Common myeloid progenitor, CD34-positive (primary cell): ENCODE measurements at regions not wholly inside any gene's neighbourhood (a gene's known extent, or its start where the extent isn't known, plus 50 kb on each side); places are given as distances from the start of the nearest gene placed in this dataset.

Experiments
- CTCF ChIA-PET: fragments of 350-600 bp; sonication (Branson Sonifier 250); formaldehyde crosslinking; loops from one replicate; lab custom pipeline; 2021; ENCODE audit warnings: antibody characterized with exemption; lab: Charles Lee
- POLR2A ChIA-PET: fragments of 350-600 bp; sonication (Branson Sonifier 250); formaldehyde crosslinking; loops from one replicate; lab custom pipeline; 2021; ENCODE audit warnings: antibody characterized with exemption; lab: Charles Lee
- DNase-seq, 3 donors: peaks; one replicate each; pipeline versions ENCODE4 v3.0.0 to v3.0.0-alpha.2; 2013
- H3K27ac ChIP-seq, 2 experiments: 1 replicate in 1 of 2; 2 replicates in 1 of 2; pipeline ENCODE4 v1.7.0; 2013; ENCODE audit warnings: inconsistent platforms in 2 of 2, low read length in 2 of 2, mild to moderate bottlenecking in 2 of 2, low read depth in 1 of 2, moderate library complexity in 1 of 2; ENCODE audit not compliant: severe bottlenecking in 2 of 2, insufficient read depth in 1 of 2, poor library complexity in 1 of 2
- H3K27me3 ChIP-seq, 5 experiments: replicated peaks in 2 of 5; 1 replicate in 3 of 5; 2 replicates in 2 of 5; pipeline versions ENCODE4 v1.6.1 to v1.7.0; 2013; ENCODE audit warnings: low read length in 4 of 5, mild to moderate bottlenecking in 2 of 5, moderate library complexity in 2 of 5, inconsistent platforms in 1 of 5; ENCODE audit not compliant: insufficient read depth in 5 of 5, control insufficient read depth in 4 of 5
- H3K36me3 ChIP-seq, 4 experiments: 1 replicate in 2 of 4; 2 replicates in 2 of 4; pipeline versions ENCODE4 v1.6.1 to v1.7.0; 2013; ENCODE audit warnings: low read length in 3 of 4, control low read depth in 1 of 4, mild to moderate bottlenecking in 1 of 4; ENCODE audit not compliant: control insufficient read depth in 4 of 4, insufficient read depth in 4 of 4
- H3K4me1 ChIP-seq, 4 experiments: 1 replicate in 3 of 4; 2 replicates in 1 of 4; pipeline versions ENCODE4 v1.6.1 to v1.7.1; 2013; ENCODE audit warnings: low read length in 3 of 4, mild to moderate bottlenecking in 3 of 4, control low read depth in 1 of 4, inconsistent platforms in 1 of 4, moderate library complexity in 1 of 4; ENCODE audit not compliant: control insufficient read depth in 4 of 4, insufficient read depth in 4 of 4; ENCODE audit errors: control extremely low read depth in 1 of 4
- H3K4me3 ChIP-seq, 7 experiments: 1 replicate in 4 of 7; 2 replicates in 3 of 7; pipeline versions ENCODE4 v1.5.1 to v1.7.0; 2013; ENCODE audit warnings: mild to moderate bottlenecking in 7 of 7, low read length in 6 of 7, moderate library complexity in 6 of 7, inconsistent platforms in 2 of 7, low read depth in 2 of 7, control low read depth in 1 of 7; ENCODE audit not compliant: insufficient read depth in 4 of 7, control insufficient read depth in 1 of 7; ENCODE audit errors: extremely low read depth in 1 of 7
- H3K9me3 ChIP-seq, 5 experiments: 1 replicate in 4 of 5; 2 replicates in 1 of 5; pipeline versions ENCODE4 v1.6.1 to v1.7.1; 2013; ENCODE audit warnings: low read length in 4 of 5, mild to moderate bottlenecking in 2 of 5, inconsistent platforms in 1 of 5, low read depth in 1 of 5, moderate library complexity in 1 of 5; ENCODE audit not compliant: control insufficient read depth in 4 of 5, insufficient read depth in 2 of 5; ENCODE audit errors: control extremely low read depth in 1 of 5
- WGBS: methylation state at CpG from one replicate; pipeline ENCODE4 v1.1.5; 2013; ENCODE audit not compliant: insufficient coverage; 5-methylcytosine and 5-hydroxymethylcytosine counted together

- H3K4me3 ChIP-seq: no peak overlapping the region
- H3K4me1 ChIP-seq: no peaks in the 10 kb centered on the region
- no peaks in the 10 kb centered on the region for H3K27me3 ChIP-seq
- H3K27ac ChIP-seq: no peak overlapping the region
- ChIA-PET CTCF (no interaction called here), POLR2A (no interaction called here)
- H3K36me3 ChIP-seq: no peaks in the 10 kb centered on the region
- 95% methylated on average over 2 of the region's 2 CpGs for WGBS
- H3K9me3 ChIP-seq: peaks cover 0 to 9% (median 0%) of the 10 kb centered on the region in 5 experiments
- DNase-seq: no peak
Measured at GRCh38 chr4:188930822-188931221, 791.6 kb downstream of the TRIML1 start.

- H3K9me3 ChIP-seq: peaks cover 0 to 9% (median 0%) of the 10 kb centered on the region in 5 experiments
- H3K4me1 ChIP-seq: no peaks in the 10 kb centered on the region
- 90% methylated on average over 3 of the region's 5 CpGs for WGBS
- H3K27me3 ChIP-seq: no peaks in the 10 kb centered on the region
- no peak for DNase-seq
- no peak overlapping the region for H3K27ac ChIP-seq
- H3K4me3 ChIP-seq: no peak overlapping the region
- no peaks in the 10 kb centered on the region for H3K36me3 ChIP-seq
- POLR2A ChIA-PET: no interaction called here
- CTCF ChIA-PET: no interaction called here
Measured at GRCh38 chr4:188934320-188934962, 795.2 kb downstream of the TRIML1 start.

- Histone ChIP-seq H3K9me3 (peaks cover 0 to 3% (median 0%) of the 10 kb centered on the region in 5 experiments), H3K27me3 (no peaks in the 10 kb centered on the region), H3K36me3 (no peaks in the 10 kb centered on the region), H3K4me3 (no peak overlapping the region), H3K27ac (no peak overlapping the region), H3K4me1 (no peaks in the 10 kb centered on the region)
- DNase-seq: no peak
- POLR2A ChIA-PET: no interaction called here
- CTCF ChIA-PET: no interaction called here
- WGBS: 90% methylated on average over 3 of the region's 3 CpGs
Measured at GRCh38 chr4:188941524-188942119, 802.4 kb downstream of the TRIML1 start.

GRCh38 chr4:188942606-188943005, 803.4 kb downstream of the TRIML1 start:
- H3K4me3 ChIP-seq: no peak overlapping the region
- peaks cover 0 to 3% (median 0%) of the 10 kb centered on the region in 5 experiments for H3K9me3 ChIP-seq
- WGBS: no CpG with 5 or more reads among the region's 3 CpGs
- ChIA-PET POLR2A (no interaction called here), CTCF (no interaction called here)
- no peaks in the 10 kb centered on the region for H3K36me3 ChIP-seq
- no peaks in the 10 kb centered on the region for H3K4me1 ChIP-seq
- no peak for DNase-seq
- H3K27me3 ChIP-seq: no peaks in the 10 kb centered on the region
- H3K27ac ChIP-seq: no peak overlapping the region

- no peaks in the 10 kb centered on the region for H3K36me3 ChIP-seq
- WGBS: 56% methylated on average over 2 of the region's 4 CpGs
- no peaks in the 10 kb centered on the region for H3K9me3 ChIP-seq
- H3K4me3 ChIP-seq: no peak overlapping the region
- CTCF ChIA-PET: interaction anchor here (1.4 kb wide), 1 partner anchor 11 kb away, joined by 4 read pairs; no protein-coding TSS in a partner anchor
- DNase-seq: no peak
- no peaks in the 10 kb centered on the region for H3K27me3 ChIP-seq
- H3K4me1 ChIP-seq: no peaks in the 10 kb centered on the region
- no peak overlapping the region for H3K27ac ChIP-seq
- POLR2A ChIA-PET: no interaction called here
Measured at GRCh38 chr4:188949596-188949995, 810.4 kb downstream of the TRIML1 start.

GRCh38 chr4:188955066-188955465, 815.8 kb downstream of the TRIML1 start:
- ChIA-PET CTCF (no interaction called here), POLR2A (no interaction called here)
- Histone ChIP-seq H3K36me3 (no peaks in the 10 kb centered on the region), H3K27ac (no peak overlapping the region), H3K4me3 (no peak overlapping the region), H3K4me1 (peaks cover 0 to 7% (median 3%) of the 10 kb centered on the region in 4 experiments), H3K9me3 (no peaks in the 10 kb centered on the region), H3K27me3 (no peaks in the 10 kb centered on the region)
- DNase-seq: no peak
- 18% methylated on average over 2 of the region's 2 CpGs for WGBS

- Histone ChIP-seq H3K4me1 (peaks cover 0 to 7% (median 3%) of the 10 kb centered on the region in 4 experiments), H3K4me3 (no peak overlapping the region), H3K27me3 (no peaks in the 10 kb centered on the region), H3K9me3 (no peaks in the 10 kb centered on the region), H3K36me3 (no peaks in the 10 kb centered on the region), H3K27ac (no peak overlapping the region)
- no peak for DNase-seq
- CTCF ChIA-PET: no interaction called here
- WGBS: 100% methylated on average over 2 of the region's 4 CpGs
- POLR2A ChIA-PET: no interaction called here
Measured at GRCh38 chr4:188956566-188956965, 817.3 kb downstream of the TRIML1 start.
